H9 (cell line): ENCODE measurements at regions not wholly inside any gene's neighbourhood (a gene's known extent, or its start where the extent isn't known, plus 50 kb on each side); places are given as distances from the start of the nearest gene placed in this dataset.

Experiments used
- DNase-seq: peaks from one replicate; pipeline ENCODE4 v3.0.0-alpha.2; 2017
- H2AFZ ChIP-seq: one replicate; pipeline ENCODE4 v1.6.1; 2013; ENCODE audit warnings: mild to moderate bottlenecking, low read length, control low read depth, moderate library complexity
- H2AK5ac ChIP-seq: 2 replicates; pipeline ENCODE4 v1.6.1; 2013; ENCODE audit warnings: low read length, control low read depth, mixed read lengths; ENCODE audit not compliant: insufficient read length
- H2BK120ac ChIP-seq: one replicate; pipeline ENCODE4 v1.6.1; 2013; ENCODE audit warnings: low read depth, mild to moderate bottlenecking, low read length, control low read depth, inconsistent platforms; ENCODE audit not compliant: poor library complexity, severe bottlenecking
- H2BK12ac ChIP-seq: 2 replicates; pipeline ENCODE4 v1.6.1; 2013; ENCODE audit warnings: low read length, control low read depth, mixed read lengths, low read depth; ENCODE audit not compliant: insufficient read length
- H2BK15ac ChIP-seq: 2 replicates; pipeline ENCODE4 v1.6.1; 2013; ENCODE audit warnings: low read depth, low read length, control low read depth
- H2BK20ac ChIP-seq: one replicate; pipeline ENCODE4 v1.6.1; 2013; ENCODE audit warnings: low read depth, mild to moderate bottlenecking, low read length, control low read depth, inconsistent platforms; ENCODE audit not compliant: poor library complexity, severe bottlenecking
- H2BK5ac ChIP-seq: 2 replicates; pipeline ENCODE4 v1.6.1; 2013; ENCODE audit warnings: low read length, control low read depth, mixed read lengths; ENCODE audit not compliant: insufficient read length
- H3K14ac ChIP-seq: 2 replicates; pipeline ENCODE4 v1.6.1; 2013; ENCODE audit warnings: low read length, control low read depth; ENCODE audit not compliant: insufficient read depth
- H3K18ac ChIP-seq: 2 replicates; pipeline ENCODE4 v1.6.1; 2013; ENCODE audit warnings: low read depth, mild to moderate bottlenecking, mixed read lengths, low read length, control low read depth; ENCODE audit not compliant: insufficient read length
- H3K23ac ChIP-seq: 2 replicates; pipeline ENCODE4 v1.6.1; 2013; ENCODE audit warnings: low read length, control low read depth, mixed read lengths, low read depth; ENCODE audit not compliant: insufficient read length
- H3K23me2 ChIP-seq: 2 replicates; pipeline ENCODE4 v1.6.1; 2013; ENCODE audit warnings: low read depth, mild to moderate bottlenecking, mixed read lengths, low read length, control low read depth; ENCODE audit not compliant: insufficient read length, poor library complexity, severe bottlenecking
- H3K27ac ChIP-seq: 2 replicates; pipeline ENCODE4 v1.5.1; 2013; ENCODE audit warnings: low read length, control low read depth, mixed read lengths, low read depth; ENCODE audit not compliant: insufficient read length
- H3K27me3 ChIP-seq: 2 replicates; pipeline ENCODE4 v1.6.1; 2013; ENCODE audit warnings: low read length, control low read depth, inconsistent platforms; ENCODE audit not compliant: insufficient read depth
- H3K4ac ChIP-seq: 2 replicates; pipeline ENCODE4 v1.6.1; 2013; ENCODE audit warnings: low read depth, mild to moderate bottlenecking, control low read depth, inconsistent platforms, low read length, moderate library complexity
- H3K4me1 ChIP-seq: 2 replicates; pipeline ENCODE4 v1.6.1; 2013; ENCODE audit warnings: low read length, control low read depth, inconsistent platforms; ENCODE audit not compliant: insufficient read depth
- H3K4me2 ChIP-seq: 2 replicates; pipeline ENCODE4 v1.6.1; 2013; ENCODE audit warnings: low read length, control low read depth, mixed read lengths; ENCODE audit not compliant: insufficient read length, insufficient read depth
- H3K56ac ChIP-seq: 2 replicates; pipeline ENCODE4 v1.6.1; 2013; ENCODE audit warnings: low read depth, mild to moderate bottlenecking, mixed read lengths, low read length, control low read depth; ENCODE audit not compliant: insufficient read length
- H3K79me1 ChIP-seq: 2 replicates; pipeline ENCODE4 v1.6.1; 2013; ENCODE audit warnings: low read depth, mild to moderate bottlenecking, moderate library complexity, low read length, control low read depth, inconsistent platforms; ENCODE audit not compliant: insufficient read depth, poor library complexity, severe bottlenecking
- H3K79me2 ChIP-seq: 2 replicates; pipeline ENCODE4 v1.6.1; 2013; ENCODE audit warnings: low read length, control low read depth, inconsistent platforms; ENCODE audit not compliant: insufficient read depth
- H3K9ac ChIP-seq: 2 replicates; pipeline ENCODE4 v1.6.1; 2013; ENCODE audit warnings: low read length, control low read depth, mixed read lengths; ENCODE audit not compliant: insufficient read length; ENCODE audit errors: extremely low read depth
- H3K9me3 ChIP-seq: one replicate; pipeline ENCODE4 v1.6.1; 2013; ENCODE audit warnings: low read depth, low read length, inconsistent platforms; ENCODE audit not compliant: control insufficient read depth
- H3T11ph ChIP-seq: one replicate; pipeline ENCODE4 v1.6.1; 2013; ENCODE audit warnings: mild to moderate bottlenecking, low read length, control low read depth, inconsistent platforms
- H4K20me1 ChIP-seq: one replicate; pipeline ENCODE4 v1.6.1; 2013; ENCODE audit not compliant: control insufficient read depth, insufficient read length, insufficient read depth
- H4K5ac ChIP-seq: 2 replicates; pipeline ENCODE4 v1.6.1; 2013; ENCODE audit warnings: low read depth, mild to moderate bottlenecking, mixed read lengths, low read length, control low read depth; ENCODE audit not compliant: insufficient read length
- H4K8ac ChIP-seq: replicated peaks from 2 replicates; pipeline ENCODE4 v1.6.1; 2013; ENCODE audit warnings: low read length, control low read depth, mixed read lengths, low read depth; ENCODE audit not compliant: insufficient read length
- H4K91ac ChIP-seq: 2 replicates; pipeline ENCODE4 v1.6.1; 2013; ENCODE audit warnings: low read depth, mild to moderate bottlenecking, moderate library complexity, mixed read lengths, low read length, control low read depth; ENCODE audit not compliant: insufficient read length
- H3K27ac Mint-ChIP-seq, 3 experiments: 2 replicates in 2 of 3; 3 replicates in 1 of 3; pipeline ENCODE4 v1.8.0; 2020 to 2021; ENCODE audit warnings: mixed read lengths in 3 of 3, mild to moderate bottlenecking in 1 of 3, moderate library complexity in 1 of 3
- H3K27me3 Mint-ChIP-seq: 2 replicates; pipeline ENCODE4 v1.8.0; 2021; ENCODE audit warnings: low read depth, mild to moderate bottlenecking, moderate library complexity, mixed read lengths
- H3K36me3 Mint-ChIP-seq, 3 experiments: 2 replicates in 2 of 3; 3 replicates in 1 of 3; pipeline ENCODE4 v1.8.0; 2020 to 2021; ENCODE audit warnings: low read depth in 3 of 3, mixed read lengths in 3 of 3; ENCODE audit not compliant: insufficient read depth in 1 of 3
- H3K4me1 Mint-ChIP-seq, 2 experiments: 2 replicates each; pipeline ENCODE4 v1.8.0; 2020; ENCODE audit warnings: mixed read lengths in 2 of 2
- H3K4me3 Mint-ChIP-seq, 2 experiments: 2 replicates in 1 of 2; 3 replicates in 1 of 2; pipeline ENCODE4 v1.8.0; 2020 to 2021; ENCODE audit warnings: mild to moderate bottlenecking in 2 of 2, mixed read lengths in 2 of 2, moderate library complexity in 1 of 2
- H3K9me3 Mint-ChIP-seq, 2 experiments: 2 replicates in 1 of 2; 3 replicates in 1 of 2; pipeline ENCODE4 v1.8.0; 2020; ENCODE audit warnings: mild to moderate bottlenecking in 2 of 2, mixed read lengths in 2 of 2, moderate library complexity in 1 of 2
- CTCF ChIP-seq: fragments of 200-600 bp; sonication (generic); conservative IDR thresholded peaks from 3 replicates; pipeline ENCODE4 v1.8.0; 2021; ENCODE audit warnings: antibody characterized with exemption, mild to moderate bottlenecking
- WGBS: extraction: QIAGEN DNeasy Blood & Tissue Kit; methylation state at CpG from one replicate; pipeline ENCODE4 v1.1.7; 2013; ENCODE audit warnings: missing lambda C conversion rate, low lambda C conversion rate, mixed read lengths; ENCODE audit not compliant: insufficient read length; ENCODE audit errors: extremely low coverage; 5-methylcytosine and 5-hydroxymethylcytosine counted together

GRCh38 chr7:46407125-46407524 lies 486.1 kb upstream of the IGFBP3 start:
- no peak overlapping the region for H3K23ac ChIP-seq
- H3K4me2 ChIP-seq = no peak overlapping the region
- H3K14ac ChIP-seq = no peak overlapping the region
- Mint-ChIP-seq H3K4me3 (no peak overlapping the region), H3K9me3 (peaks cover 0 to 1% of the 10 kb centered on the region in 2 experiments; a peak in 1 of 5 replicates), H3K4me1 (peaks cover 2% of the 10 kb centered on the region in 2 experiments; a peak in 2 of 4 replicates), H3K27ac (no peak overlapping the region), H3K27me3 (no peaks in the 10 kb centered on the region), H3K36me3 (no peaks in the 10 kb centered on the region)
- TF ChIP-seq CTCF = no peak
- H3T11ph ChIP-seq = no peak overlapping the region
- H3K79me2 ChIP-seq = no peaks in the 10 kb centered on the region
- no peak overlapping the region for H3K9ac ChIP-seq
- no peak overlapping the region for H2BK120ac ChIP-seq
- no peak overlapping the region for H3K56ac ChIP-seq
- no peak overlapping the region for H4K8ac ChIP-seq
- no peak overlapping the region for H2BK15ac ChIP-seq
- no peak overlapping the region for H4K91ac ChIP-seq
- no peak overlapping the region for H3K4ac ChIP-seq
- no peaks in the 10 kb centered on the region for H3K27me3 ChIP-seq
- H2BK5ac ChIP-seq = no peak overlapping the region
- no peaks in the 10 kb centered on the region for H4K20me1 ChIP-seq
- no peaks in the 10 kb centered on the region for H3K79me1 ChIP-seq
- H3K9me3 ChIP-seq = no peaks in the 10 kb centered on the region
- DNase-seq = no peak
- no peak overlapping the region for H2AK5ac ChIP-seq
- no peak overlapping the region for H4K5ac ChIP-seq
- H3K4me1 ChIP-seq = no peaks in the 10 kb centered on the region
- no peak overlapping the region for H2BK20ac ChIP-seq
- WGBS = no CpG with 5 or more reads among the region's 1 CpG
- H2BK12ac ChIP-seq = no peak overlapping the region
- H3K18ac ChIP-seq = no peak overlapping the region
- H2AFZ ChIP-seq = no peak overlapping the region
- no peaks in the 10 kb centered on the region for H3K23me2 ChIP-seq
- no peak overlapping the region for H3K27ac ChIP-seq
